LNCAP (cell line): ENCODE measurements at regions not wholly inside any gene's neighbourhood (a gene's known extent, or its start where the extent isn't known, plus 50 kb on each side); places are given as distances from the start of the nearest gene placed in this dataset.

ENCODE experiments used
- TF ChIP-seq, protein P1 (sequence below): fragments of 450-650 bp; IDR thresholded peaks from 2 replicates; pipeline ENCODE4 v1.5.1; 2017; ENCODE audit warnings: mild to moderate bottlenecking

DNA sequence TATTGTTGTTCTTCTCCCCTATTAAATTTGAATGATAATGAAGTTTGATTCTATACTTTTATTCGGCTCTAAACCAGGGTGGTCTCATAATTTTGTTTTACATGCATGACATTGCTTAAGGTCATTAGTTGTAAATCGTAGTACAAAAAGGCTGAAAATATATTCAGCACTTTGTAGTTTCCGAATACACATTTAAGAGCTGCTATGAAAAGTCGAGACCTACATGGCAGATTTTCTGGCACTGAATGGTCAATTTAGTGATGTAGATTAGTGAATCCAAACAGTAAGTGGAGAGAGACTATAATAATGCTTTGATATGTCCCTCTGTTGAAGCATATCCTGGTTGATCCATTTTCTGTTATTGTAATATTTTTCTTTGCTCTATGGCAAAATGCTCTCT lies 254.0 kb upstream of the SOX2 start:
- TF ChIP-seq, protein P1, sequence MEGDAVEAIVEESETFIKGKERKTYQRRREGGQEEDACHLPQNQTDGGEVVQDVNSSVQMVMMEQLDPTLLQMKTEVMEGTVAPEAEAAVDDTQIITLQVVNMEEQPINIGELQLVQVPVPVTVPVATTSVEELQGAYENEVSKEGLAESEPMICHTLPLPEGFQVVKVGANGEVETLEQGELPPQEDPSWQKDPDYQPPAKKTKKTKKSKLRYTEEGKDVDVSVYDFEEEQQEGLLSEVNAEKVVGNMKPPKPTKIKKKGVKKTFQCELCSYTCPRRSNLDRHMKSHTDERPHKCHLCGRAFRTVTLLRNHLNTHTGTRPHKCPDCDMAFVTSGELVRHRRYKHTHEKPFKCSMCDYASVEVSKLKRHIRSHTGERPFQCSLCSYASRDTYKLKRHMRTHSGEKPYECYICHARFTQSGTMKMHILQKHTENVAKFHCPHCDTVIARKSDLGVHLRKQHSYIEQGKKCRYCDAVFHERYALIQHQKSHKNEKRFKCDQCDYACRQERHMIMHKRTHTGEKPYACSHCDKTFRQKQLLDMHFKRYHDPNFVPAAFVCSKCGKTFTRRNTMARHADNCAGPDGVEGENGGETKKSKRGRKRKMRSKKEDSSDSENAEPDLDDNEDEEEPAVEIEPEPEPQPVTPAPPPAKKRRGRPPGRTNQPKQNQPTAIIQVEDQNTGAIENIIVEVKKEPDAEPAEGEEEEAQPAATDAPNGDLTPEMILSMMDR, result no peak

- TF ChIP-seq, protein P1, result no peak
Observed at GRCh38 chr3:181457190-181457589, 254.5 kb upstream of the SOX2 start.

DNA sequence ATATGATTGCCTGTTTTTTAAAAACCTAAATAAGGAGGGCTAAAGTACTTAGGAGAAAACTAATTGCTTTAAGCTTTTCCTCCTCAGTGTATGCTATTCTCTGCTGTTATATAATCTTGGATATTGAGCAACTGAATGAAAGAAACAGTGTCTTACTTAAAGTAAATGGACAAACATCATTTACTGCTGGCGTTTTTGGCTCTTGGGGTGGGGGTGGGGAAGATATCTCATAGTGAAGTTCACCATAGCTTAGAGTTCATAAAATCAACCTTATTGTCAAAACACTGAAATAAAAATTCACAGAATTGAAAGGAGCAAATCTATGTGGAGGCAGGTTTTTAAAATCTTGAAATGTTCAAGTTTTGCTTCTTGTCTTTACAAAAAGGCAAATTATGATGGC lies 256.4 kb upstream of the SOX2 start:
- TF ChIP-seq, protein P1, result no peak

DNA sequence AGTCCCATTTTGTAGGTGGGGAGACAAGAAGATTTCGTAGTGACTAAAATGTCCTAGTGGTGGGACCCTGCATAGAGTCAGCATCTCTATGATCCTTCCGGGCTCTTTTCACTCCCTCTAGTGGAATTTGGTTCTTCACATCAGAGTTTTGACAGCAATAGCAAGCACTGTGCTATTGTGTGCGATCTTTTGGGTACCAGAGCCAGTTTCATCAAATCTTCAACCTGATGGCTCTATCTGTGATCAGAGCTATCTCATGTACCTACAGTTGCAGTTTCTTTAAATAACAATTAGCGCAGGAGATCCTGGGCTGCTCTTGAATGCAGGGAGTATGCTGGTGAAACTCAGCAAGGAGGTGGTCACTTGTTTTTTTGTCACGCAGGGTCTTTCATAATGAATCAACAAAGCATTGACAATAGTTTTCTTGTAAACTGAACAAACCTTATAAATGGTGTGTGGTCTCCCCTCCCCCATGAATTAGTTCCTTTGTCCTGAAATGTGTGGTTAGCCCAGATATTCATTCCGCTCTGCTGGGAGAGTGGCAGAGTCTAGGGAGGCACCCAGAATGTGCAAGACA lies 257.2 kb upstream of the SOX2 start:
- TF ChIP-seq, protein P1, result no peak

DNA sequence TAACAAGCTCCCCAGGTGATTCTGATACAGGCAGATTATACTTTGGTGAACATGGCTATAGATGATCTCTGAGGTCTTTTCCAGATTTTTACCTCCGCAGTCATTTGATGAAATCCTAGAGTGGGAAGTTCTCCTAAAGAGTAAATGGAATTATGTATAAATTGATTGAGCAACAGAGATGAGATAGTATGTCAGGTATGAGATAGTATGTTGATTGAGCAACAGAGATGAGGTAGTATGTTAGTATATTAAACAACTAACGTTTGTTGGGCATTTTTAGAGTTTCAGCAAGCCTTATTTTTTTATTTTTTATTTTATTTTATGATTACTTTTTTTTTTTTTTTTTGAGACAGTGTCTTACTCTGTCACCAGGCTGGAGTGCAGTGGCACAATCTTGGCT lies 265.0 kb upstream of the SOX2 start:
- TF ChIP-seq, protein P1, result no peak

GRCh38 chr3:181442066-181442465 lies 269.7 kb upstream of the SOX2 start:
- TF ChIP-seq, protein P1, result no peak

GRCh38 chr3:181432992-181433391 lies 278.7 kb upstream of the SOX2 start:
- TF ChIP-seq, protein P1, result no peak

- TF ChIP-seq, protein P1, result no peak
Observed at GRCh38 chr3:181431748-181432147, 280.0 kb upstream of the SOX2 start.
